ENCODE measurements at regions not wholly inside any gene's neighbourhood (a gene's known extent, or its start where the extent isn't known, plus 50 kb on each side); places are given as distances from the start of the nearest gene placed in this dataset.

GRCh38 chr12:126359216-126359615 is 1294.0 kb downstream of the AACS start:
- DNase-seq (ENCODE audit: low read depth in 2 of 2): no peak

GRCh38 chr12:126361804-126362203 is 1296.6 kb downstream of the AACS start:
- no peak for DNase-seq (ENCODE audit: low read depth in 2 of 2)

GRCh38 chr12:126362493-126362892 is 1297.3 kb downstream of the AACS start:
- no peak for DNase-seq (ENCODE audit: low read depth in 2 of 2)

GRCh38 chr12:126362964-126363363 is 1297.7 kb downstream of the AACS start:
- no peak for DNase-seq (ENCODE audit: low read depth in 2 of 2)

- no peak for DNase-seq (ENCODE audit: low read depth in 2 of 2)
Observed at GRCh38 chr12:126369487-126370463, 1304.5 kb downstream of the AACS start.

- no peak for DNase-seq (ENCODE audit: low read depth in 2 of 2)
Observed at GRCh38 chr12:126383506-126383905, 1318.3 kb downstream of the AACS start.

- DNase-seq (ENCODE audit: low read depth in 2 of 2): no peak
Observed at GRCh38 chr12:126384026-126384564, 1318.9 kb downstream of the AACS start.

- DNase-seq (ENCODE audit: low read depth in 2 of 2): no peak
Observed at GRCh38 chr12:126385785-126386184, 1320.5 kb downstream of the AACS start.

GRCh38 chr12:126389220-126389841 is 1324.1 kb downstream of the AACS start:
- DNase-seq (ENCODE audit: low read depth in 2 of 2): no peak

GRCh38 chr12:126389961-126390360 is 1324.7 kb downstream of the AACS start:
- no peak for DNase-seq (ENCODE audit: low read depth in 2 of 2)

GRCh38 chr12:126390969-126391566 is 1325.8 kb downstream of the AACS start:
- no peak for DNase-seq (ENCODE audit: low read depth in 2 of 2)

- DNase-seq (ENCODE audit: low read depth in 2 of 2): no peak
Observed at GRCh38 chr12:126396536-126396935, 1331.3 kb downstream of the AACS start.

GRCh38 chr12:126397071-126397581 is 1331.9 kb downstream of the AACS start:
- DNase-seq (ENCODE audit: low read depth in 2 of 2): no peak

- DNase-seq (ENCODE audit: low read depth in 2 of 2): no peak
Observed at GRCh38 chr12:126397660-126398059, 1332.4 kb downstream of the AACS start.

GRCh38 chr12:126400831-126401230 is 1335.6 kb downstream of the AACS start:
- no peak for DNase-seq (ENCODE audit: low read depth in 2 of 2)

GRCh38 chr12:126404293-126404881 is 1339.2 kb downstream of the AACS start:
- DNase-seq (ENCODE audit: low read depth in 2 of 2): no peak

- no peak for DNase-seq (ENCODE audit: low read depth in 2 of 2)
Observed at GRCh38 chr12:126418400-126418799, 1353.2 kb downstream of the AACS start.

- no peak for DNase-seq (ENCODE audit: low read depth in 2 of 2)
Observed at GRCh38 chr12:126419131-126419530, 1353.9 kb downstream of the AACS start.

GRCh38 chr12:126424696-126425095 is 1359.5 kb downstream of the AACS start:
- no peak for DNase-seq (ENCODE audit: low read depth in 2 of 2)

GRCh38 chr12:126425264-126425663 is 1360.0 kb downstream of the AACS start:
- DNase-seq (ENCODE audit: low read depth in 2 of 2): no peak

- DNase-seq (ENCODE audit: low read depth in 2 of 2): no peak
Observed at GRCh38 chr12:126428769-126429168, 1363.5 kb downstream of the AACS start.

GRCh38 chr12:126430921-126431320 is 1365.7 kb downstream of the AACS start:
- no peak for DNase-seq (ENCODE audit: low read depth in 2 of 2)
